Neural crest cell (in vitro differentiated cells): ENCODE measurements at regions not wholly inside any gene's neighbourhood (a gene's known extent, or its start where the extent isn't known, plus 50 kb on each side); places are given as distances from the start of the nearest gene placed in this dataset.

ENCODE experiments used
- DNase-seq: peaks from one replicate; pipeline ENCODE4 v3.0.0; 2021; ENCODE audit warnings: low read depth, mixed read lengths, low spot score
- H3K27ac Mint-ChIP-seq: one replicate; pipeline ENCODE4 v1.8.0; 2021; ENCODE audit warnings: mild to moderate bottlenecking, mixed read lengths; ENCODE audit not compliant: unreplicated experiment
- H3K27me3 Mint-ChIP-seq: 2 replicates; pipeline ENCODE4 v1.8.0; 2021; ENCODE audit warnings: low read depth, mild to moderate bottlenecking, mixed read lengths
- H3K36me3 Mint-ChIP-seq: 2 replicates; pipeline ENCODE4 v1.8.0; 2021; ENCODE audit warnings: low read depth, mild to moderate bottlenecking, mixed read lengths
- H3K4me1 Mint-ChIP-seq: 2 replicates; pipeline ENCODE4 v1.8.0; 2021; ENCODE audit warnings: mixed read lengths
- H3K4me3 Mint-ChIP-seq: one replicate; pipeline ENCODE4 v1.8.0; 2021; ENCODE audit warnings: mild to moderate bottlenecking, mixed read lengths
- H3K9me3 Mint-ChIP-seq: 2 replicates; pipeline ENCODE4 v1.8.0; 2021; ENCODE audit warnings: mixed read lengths
- TF ChIP-seq, protein P1 (sequence below): fragments of 200-600 bp; sonication (generic); conservative IDR thresholded peaks from 2 replicates; pipeline ENCODE4 v1.5.0; 2021; ENCODE audit warnings: antibody characterized with exemption, mild to moderate bottlenecking

- TF ChIP-seq, protein P1, sequence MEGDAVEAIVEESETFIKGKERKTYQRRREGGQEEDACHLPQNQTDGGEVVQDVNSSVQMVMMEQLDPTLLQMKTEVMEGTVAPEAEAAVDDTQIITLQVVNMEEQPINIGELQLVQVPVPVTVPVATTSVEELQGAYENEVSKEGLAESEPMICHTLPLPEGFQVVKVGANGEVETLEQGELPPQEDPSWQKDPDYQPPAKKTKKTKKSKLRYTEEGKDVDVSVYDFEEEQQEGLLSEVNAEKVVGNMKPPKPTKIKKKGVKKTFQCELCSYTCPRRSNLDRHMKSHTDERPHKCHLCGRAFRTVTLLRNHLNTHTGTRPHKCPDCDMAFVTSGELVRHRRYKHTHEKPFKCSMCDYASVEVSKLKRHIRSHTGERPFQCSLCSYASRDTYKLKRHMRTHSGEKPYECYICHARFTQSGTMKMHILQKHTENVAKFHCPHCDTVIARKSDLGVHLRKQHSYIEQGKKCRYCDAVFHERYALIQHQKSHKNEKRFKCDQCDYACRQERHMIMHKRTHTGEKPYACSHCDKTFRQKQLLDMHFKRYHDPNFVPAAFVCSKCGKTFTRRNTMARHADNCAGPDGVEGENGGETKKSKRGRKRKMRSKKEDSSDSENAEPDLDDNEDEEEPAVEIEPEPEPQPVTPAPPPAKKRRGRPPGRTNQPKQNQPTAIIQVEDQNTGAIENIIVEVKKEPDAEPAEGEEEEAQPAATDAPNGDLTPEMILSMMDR, result no peak
- Mint-ChIP-seq H3K27me3 (no peaks in the 10 kb centered on the region), H3K27ac (no peak overlapping the region), H3K4me3 (no peak overlapping the region), H3K4me1 (peaks cover 4% of the 10 kb centered on the region), H3K9me3 (no peaks in the 10 kb centered on the region), H3K36me3 (no peaks in the 10 kb centered on the region)
- no peak for DNase-seq
These were observed 91.4 kb downstream of the ADAMTS1 start for GRCh38 chr21:26753822-26754221.

GRCh38 chr21:26752849-26753248 is 92.4 kb downstream of the ADAMTS1 start:
- TF ChIP-seq, protein P1, result no peak
- H3K36me3 Mint-ChIP-seq, result no peaks in the 10 kb centered on the region
- no peak for DNase-seq
- no peaks in the 10 kb centered on the region for H3K27me3 Mint-ChIP-seq
- H3K4me3 Mint-ChIP-seq, result no peak overlapping the region
- H3K27ac Mint-ChIP-seq, result no peak overlapping the region
- H3K4me1 Mint-ChIP-seq, result peaks cover 4% of the 10 kb centered on the region
- no peaks in the 10 kb centered on the region for H3K9me3 Mint-ChIP-seq

DNA sequence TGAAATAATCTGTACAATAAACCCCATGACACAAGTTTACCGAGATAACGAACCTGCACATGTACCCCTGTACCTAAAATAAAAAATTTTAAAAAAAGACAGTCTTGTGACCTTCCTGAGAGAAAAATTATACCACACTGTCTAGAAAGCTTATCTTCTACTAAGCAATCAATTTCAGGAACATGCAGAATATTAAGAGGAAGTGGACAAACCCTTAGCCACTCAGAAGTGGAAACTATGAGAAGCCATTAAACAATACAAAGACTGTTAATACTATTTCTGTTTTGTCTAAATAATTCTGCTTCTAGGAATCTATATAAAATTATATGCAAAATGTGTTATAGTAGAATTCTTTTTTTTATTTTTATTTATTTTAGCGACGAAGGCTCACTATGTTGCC is 93.9 kb downstream of the ADAMTS1 start:
- H3K36me3 Mint-ChIP-seq, result no peaks in the 10 kb centered on the region
- TF ChIP-seq, protein P1, result no peak
- peaks cover under 1% of the 10 kb centered on the region for H3K4me1 Mint-ChIP-seq
- H3K27ac Mint-ChIP-seq, result no peak overlapping the region
- H3K27me3 Mint-ChIP-seq, result no peaks in the 10 kb centered on the region
- no peak for DNase-seq
- no peak overlapping the region for H3K4me3 Mint-ChIP-seq
- H3K9me3 Mint-ChIP-seq, result no peaks in the 10 kb centered on the region

DNA sequence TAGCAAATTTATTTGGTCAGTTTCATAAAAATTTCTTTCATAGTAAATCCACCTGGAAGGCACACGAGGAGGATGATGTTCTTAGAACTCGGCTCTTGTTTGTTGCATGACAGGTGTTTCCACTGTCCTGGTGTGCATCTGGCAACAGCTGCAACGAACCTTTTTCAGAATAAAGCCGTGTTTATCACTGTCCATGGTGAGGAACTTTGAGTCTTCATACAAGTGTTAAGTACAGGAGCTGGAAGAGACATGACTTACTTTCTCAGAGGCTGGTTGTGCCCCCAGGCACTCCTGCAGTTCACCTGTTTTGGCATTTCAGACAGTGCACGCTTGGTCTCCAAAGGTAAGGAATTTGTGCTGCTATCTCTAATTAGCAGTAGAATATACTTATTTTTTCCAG is 97.1 kb downstream of the ADAMTS1 start:
- TF ChIP-seq, protein P1, result no peak
- no peaks in the 10 kb centered on the region for H3K4me1 Mint-ChIP-seq
- H3K9me3 Mint-ChIP-seq, result no peaks in the 10 kb centered on the region
- no peak for DNase-seq
- no peak overlapping the region for H3K4me3 Mint-ChIP-seq
- no peak overlapping the region for H3K27ac Mint-ChIP-seq
- no peaks in the 10 kb centered on the region for H3K36me3 Mint-ChIP-seq
- H3K27me3 Mint-ChIP-seq, result no peaks in the 10 kb centered on the region

- Mint-ChIP-seq H3K27me3 (no peaks in the 10 kb centered on the region), H3K4me1 (no peaks in the 10 kb centered on the region), H3K9me3 (no peaks in the 10 kb centered on the region), H3K36me3 (no peaks in the 10 kb centered on the region), H3K27ac (no peak overlapping the region), H3K4me3 (no peak overlapping the region)
- TF ChIP-seq, protein P1, result no peak
- no peak for DNase-seq
These were observed 98.0 kb downstream of the ADAMTS1 start for GRCh38 chr21:26747216-26747615.

- H3K9me3 Mint-ChIP-seq, result no peaks in the 10 kb centered on the region
- no peaks in the 10 kb centered on the region for H3K36me3 Mint-ChIP-seq
- H3K4me3 Mint-ChIP-seq, result no peak overlapping the region
- DNase-seq, result no peak
- H3K4me1 Mint-ChIP-seq, result no peaks in the 10 kb centered on the region
- TF ChIP-seq, protein P1, result no peak
- H3K27ac Mint-ChIP-seq, result no peak overlapping the region
- no peaks in the 10 kb centered on the region for H3K27me3 Mint-ChIP-seq
These were observed 101.7 kb downstream of the ADAMTS1 start for GRCh38 chr21:26743524-26743923.
